HPDE6-E6E7 (cell line): ENCODE measurements at regions not wholly inside any gene's neighbourhood (a gene's known extent, or its start where the extent isn't known, plus 50 kb on each side); places are given as distances from the start of the nearest gene placed in this dataset.

Experiments
- DNase-seq: peaks from one replicate; pipeline ENCODE4 v3.0.0; 2011; ENCODE audit warnings: missing footprints; ENCODE audit errors: extremely low spot score

DNA sequence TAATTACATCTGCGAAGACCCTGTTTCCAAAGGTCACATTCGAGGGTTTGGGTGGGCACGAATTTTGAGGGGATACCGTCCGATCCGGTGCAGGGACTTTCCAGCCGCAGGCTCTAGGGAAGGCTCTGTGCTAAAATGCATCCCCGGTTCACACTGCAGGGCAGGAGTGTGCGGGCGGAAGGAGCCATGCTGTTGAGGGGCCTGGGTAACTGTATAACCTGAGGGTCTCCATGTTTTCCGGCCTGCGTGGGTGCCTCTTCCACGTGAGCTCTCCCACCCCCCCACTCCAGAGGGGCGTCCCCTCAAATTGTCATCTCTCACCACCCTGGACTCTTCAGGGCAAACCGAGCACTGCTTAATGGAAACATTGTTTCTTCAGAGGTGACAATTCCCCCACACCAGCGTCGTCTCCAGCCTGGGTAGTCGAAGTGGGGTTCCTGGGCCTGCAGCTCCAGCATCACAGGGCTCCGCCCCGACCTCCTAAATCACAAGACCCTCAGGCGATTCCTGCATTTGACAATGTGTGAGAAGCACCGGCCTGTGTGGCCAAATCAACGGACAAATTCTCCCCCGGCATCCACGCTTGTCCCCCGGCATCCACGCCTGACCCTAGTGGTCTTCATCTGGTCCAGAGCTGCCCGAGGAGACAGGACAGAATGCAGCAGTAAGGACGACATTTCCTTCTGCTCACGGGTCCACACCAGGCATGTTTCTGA, 51.2 kb downstream of the FOXL3 start:
- no peak for DNase-seq

GRCh38 chr7:341841-342638, 52.1 kb downstream of the FOXL3 start:
- no peak for DNase-seq

DNA sequence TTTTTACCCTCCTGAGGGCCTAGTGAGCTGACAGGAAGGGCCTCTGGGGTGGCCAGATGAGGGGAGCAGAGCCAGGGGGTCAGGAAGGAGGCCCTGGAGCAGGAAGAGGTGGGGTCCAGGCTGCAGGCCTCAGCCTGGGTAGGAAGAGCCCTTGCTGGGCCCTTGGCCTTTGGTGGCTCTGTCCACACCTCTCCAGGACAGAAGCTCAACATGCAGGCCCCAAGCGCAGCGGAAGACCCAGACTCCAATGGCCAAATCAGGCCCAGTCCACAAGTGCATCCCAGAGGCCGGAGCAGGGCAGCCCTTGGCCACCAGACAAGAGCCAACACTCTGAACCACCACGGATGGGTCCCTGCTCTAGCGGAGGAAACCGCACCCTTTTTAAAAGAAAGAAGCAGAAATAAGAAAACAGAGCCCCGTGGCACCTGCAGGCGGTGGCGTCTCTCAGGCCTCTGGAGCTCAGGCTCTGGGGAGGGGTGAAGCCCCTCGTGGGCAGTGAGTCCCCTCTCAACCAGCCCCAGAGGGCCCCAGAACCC, 52.8 kb downstream of the FOXL3 start:
- no peak for DNase-seq

- DNase-seq = no peak
These were observed 53.4 kb downstream of the FOXL3 start for GRCh38 chr7:343227-343822.

- no peak for DNase-seq
These were observed 54.1 kb downstream of the FOXL3 start for GRCh38 chr7:343864-344607.

GRCh38 chr7:344608-344994, 54.6 kb downstream of the FOXL3 start:
- no peak for DNase-seq

- DNase-seq = no peak
These were observed 56.3 kb downstream of the FOXL3 start for GRCh38 chr7:346116-346898.

DNA sequence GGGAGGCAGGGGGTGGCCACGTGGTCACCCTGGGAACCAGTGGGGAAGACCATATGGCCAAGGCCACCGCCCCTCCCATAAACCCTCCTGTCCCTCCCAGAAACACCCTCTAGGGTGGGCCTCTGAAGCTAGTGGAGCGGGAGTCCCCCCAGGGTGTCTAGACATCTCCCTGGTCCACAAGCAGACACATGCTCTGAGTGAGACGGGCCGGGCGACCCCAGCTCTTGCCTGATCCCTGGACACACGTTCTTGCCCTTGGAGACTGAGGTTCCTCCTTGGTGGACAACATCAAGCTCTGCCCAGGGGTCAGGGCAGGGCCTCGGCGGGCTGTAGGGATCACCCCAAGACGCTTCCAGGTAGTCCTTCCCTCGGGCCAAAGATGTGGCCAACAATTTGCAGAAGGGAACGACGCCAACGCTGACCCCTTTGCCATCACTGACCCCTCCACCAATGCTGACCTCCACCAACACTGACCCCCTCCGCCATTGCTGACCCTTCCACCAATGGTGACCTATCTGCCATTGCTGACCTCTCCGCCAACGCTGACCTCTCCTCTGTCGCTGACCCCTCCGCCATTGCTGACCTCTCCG, 57.1 kb downstream of the FOXL3 start:
- no peak for DNase-seq

- no peak for DNase-seq
These were observed 57.9 kb downstream of the FOXL3 start for GRCh38 chr7:347644-348479.

GRCh38 chr7:348480-348844, 58.5 kb downstream of the FOXL3 start:
- no peak for DNase-seq

DNA sequence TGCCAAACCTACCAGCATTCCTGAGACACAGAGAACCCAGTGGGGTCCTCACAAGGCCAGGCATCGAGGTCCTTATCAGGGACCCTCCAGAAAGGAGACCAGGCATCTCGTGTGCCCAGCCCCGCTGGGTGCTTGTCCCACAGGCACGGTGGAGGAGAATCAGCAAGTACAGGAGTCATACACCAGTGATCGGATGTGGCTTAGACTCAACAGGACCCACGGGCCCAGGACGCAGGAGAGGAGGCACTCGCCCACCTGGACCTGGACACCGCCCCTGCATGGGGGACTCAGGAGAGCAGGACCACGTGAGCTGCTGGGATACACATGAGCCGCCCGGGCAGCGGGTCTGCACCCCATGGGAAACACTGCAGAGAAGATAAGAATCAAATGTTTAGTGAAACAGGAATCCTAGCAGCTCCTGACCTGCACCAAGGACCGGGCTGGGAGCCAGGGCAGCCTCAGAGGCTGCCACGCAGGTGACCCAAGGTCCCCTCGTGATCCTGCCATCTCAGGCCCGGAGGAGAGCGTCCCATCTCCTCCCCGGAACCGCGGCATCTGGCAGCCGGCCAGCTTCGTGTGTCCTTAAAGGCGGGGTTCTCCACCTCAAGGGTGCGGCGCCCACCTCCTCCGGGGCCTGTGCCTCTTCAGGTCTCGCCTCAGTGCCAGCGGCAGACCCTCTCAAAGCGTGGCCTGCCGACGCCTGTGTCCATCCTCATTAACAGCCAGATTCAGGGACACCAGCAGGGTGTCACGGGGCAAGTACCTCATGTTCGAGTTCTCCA, 59.2 kb downstream of the FOXL3 start:
- DNase-seq = no peak

- no peak for DNase-seq
These were observed 61.3 kb downstream of the FOXL3 start for GRCh38 chr7:351256-351655.

DNA sequence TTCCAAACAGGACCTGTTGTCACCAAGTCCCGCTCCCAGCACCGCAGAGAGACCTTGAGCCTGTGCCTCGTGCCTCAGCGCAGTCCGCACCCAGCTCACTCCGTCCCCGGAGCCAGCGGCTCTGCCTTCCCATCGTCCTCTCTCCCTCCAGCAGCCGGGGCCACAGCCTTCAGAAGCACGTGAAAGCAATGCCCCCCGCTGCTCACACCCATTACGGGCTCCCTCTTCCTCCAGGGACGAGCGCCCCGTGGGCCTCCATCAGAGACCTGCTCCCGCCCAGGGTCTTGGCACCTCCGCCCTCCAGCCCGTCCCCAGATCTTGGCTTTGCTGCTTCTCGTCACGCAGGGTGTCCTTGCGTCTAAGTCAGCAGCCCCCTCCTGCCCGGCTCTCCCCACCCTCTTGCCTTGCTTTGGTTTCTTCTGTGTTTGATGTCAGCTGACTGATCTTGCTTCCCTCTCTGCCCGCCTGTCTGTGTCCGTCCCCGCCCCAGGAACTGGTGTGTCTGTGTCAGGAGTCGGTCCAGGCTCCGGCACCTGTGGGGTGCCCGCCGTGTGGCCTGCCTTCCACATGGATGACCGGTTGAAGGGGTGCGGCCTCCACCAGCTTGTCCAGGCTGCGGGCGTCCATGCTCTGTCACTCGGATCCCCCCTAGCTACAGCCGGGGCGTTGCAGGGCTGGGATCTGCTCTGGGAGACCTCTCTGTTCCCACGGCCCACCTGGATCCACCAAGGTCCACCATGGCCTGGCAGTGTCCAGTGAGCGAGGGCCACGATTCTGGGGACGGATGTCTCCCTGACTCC, 61.9 kb downstream of the FOXL3 start:
- DNase-seq = no peak

DNA sequence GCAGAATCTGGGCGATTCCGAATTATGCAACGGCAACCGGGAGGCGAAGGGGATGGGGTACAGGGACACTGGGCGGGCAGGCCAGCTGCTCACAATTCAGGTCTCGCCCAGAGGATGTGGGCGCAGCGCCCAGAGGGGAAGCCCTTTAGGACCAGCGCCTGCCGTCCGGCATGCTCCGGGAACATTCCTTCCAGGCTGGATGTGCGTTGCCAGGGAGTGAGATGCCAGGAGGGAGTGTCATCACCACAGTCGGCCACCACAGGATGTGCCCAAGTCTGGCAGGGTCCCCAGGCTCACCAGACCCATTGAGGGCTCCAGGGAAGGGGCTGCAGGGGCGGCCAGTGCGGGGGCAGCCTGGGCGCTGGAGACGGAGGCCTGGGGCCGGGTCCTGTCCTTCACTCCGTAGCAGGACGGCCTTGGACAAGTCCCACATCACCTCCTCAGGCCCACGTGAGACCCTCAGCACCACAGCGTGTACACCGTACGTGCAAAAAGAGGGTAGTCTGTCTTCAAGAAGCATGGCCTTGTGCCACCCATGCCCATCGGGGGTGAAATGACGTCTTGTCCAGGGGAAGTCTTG, 63.9 kb downstream of the FOXL3 start:
- DNase-seq = no peak

DNA sequence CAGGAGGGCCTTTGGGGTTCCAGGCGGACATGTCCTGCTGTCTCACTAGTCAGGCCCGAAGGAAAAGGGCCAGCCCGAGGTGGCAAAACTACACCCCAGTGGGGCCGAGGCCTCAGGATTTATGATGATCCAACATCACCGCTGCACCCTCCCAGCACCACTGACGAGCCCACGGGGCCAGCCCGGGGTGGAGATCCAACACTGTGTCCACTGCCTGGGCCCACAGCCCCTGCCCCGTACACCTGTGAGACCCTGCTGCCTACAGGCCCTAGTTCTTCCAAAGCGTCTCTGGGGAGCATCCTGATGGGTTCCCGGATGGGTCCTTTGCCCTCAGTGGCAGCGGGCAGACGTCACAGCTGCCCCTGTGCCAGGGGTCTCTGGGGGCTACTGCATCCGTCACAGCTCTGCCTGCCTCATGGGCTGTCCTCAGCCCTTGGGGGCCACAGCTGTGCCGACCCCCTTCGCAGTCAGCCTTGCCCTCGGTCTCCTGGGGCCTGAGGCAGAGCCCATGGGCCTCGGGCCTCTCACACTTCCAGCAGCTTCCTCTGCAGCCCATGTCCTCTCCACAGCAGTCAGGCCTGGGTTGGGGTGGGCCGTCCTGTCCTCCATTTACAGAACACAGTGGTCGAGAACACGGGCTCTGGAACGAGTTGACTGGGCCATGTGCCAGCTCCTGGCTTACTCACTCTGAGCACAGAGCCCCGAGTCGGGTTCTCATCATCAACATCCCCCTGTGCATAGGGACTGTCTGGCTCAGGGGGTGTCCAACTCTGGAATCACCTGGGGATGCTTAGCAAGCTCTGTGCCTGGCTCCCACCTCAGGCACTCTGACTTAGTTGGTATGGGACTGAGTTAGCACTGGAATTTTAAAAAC, 64.9 kb downstream of the FOXL3 start:
- DNase-seq = no peak

- DNase-seq = no peak
These were observed 65.6 kb downstream of the FOXL3 start for GRCh38 chr7:355568-355967.

DNA sequence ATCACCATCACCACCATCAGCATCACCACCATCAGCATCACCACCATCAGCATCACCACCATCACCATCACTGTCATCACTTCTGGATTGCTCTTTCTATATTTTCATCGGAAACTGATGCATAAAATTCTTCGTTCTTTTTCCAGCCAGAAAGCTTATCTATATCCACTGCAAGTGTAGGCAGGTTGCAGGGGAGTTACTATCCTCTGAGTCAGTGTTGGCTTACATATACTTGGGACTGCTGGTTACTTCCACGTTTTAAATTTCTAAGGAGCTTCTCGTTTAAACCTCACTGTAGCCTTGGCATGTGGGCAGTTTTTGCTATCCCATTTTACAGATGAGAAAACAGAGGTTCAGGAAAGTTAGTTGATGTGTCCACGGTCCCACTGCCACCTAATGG, 66.1 kb downstream of the FOXL3 start:
- DNase-seq = no peak
